Pancreas (tissue), 10 donors: ENCODE measurements at regions not wholly inside any gene's neighbourhood (a gene's known extent, or its start where the extent isn't known, plus 50 kb on each side); places are given as distances from the start of the nearest gene placed in this dataset.
"Not testable (repeated sequence)": the region's sequence is repeated elsewhere in the genome, so short reads cannot be mapped to it uniquely, and the experiment has no call there.

Experiments
- ATAC-seq, 4 donors: fragments of 200-7000 bp; cut with Tn5 transposase; one replicate each; pipeline versions ENCODE4 v1.8.0 to v1.9.1; 2020; ENCODE audit warnings: mild to moderate bottlenecking in 4 of 4, moderate library complexity in 4 of 4
- DNase-seq, 6 donors: peaks; one replicate each; pipeline ENCODE4 v3.0.0-alpha.2; 2020
- FAIRE-seq: peaks from 2 replicates; lab custom pipeline; 2012; peaks lifted over from hg19 to GRCh38; lab: Jason Lieb, UNC
- H3K27ac ChIP-seq, 4 donors: fragments of 200-600 bp; sonication (generic); 1 replicate in 3 of 4; 2 replicates in 1 of 4; pipeline versions ENCODE4 v1.5.0 to v1.8.0; 2020
- H3K27me3 ChIP-seq, 4 donors: fragments of 200-600 bp; one replicate each; pipeline ENCODE4 v1.8.0; 2021
- H3K36me3 ChIP-seq, 3 donors: fragments of 200-600 bp; sonication (generic) in 1 of 3; one replicate each; pipeline versions ENCODE4 v1.5.0 to v1.8.0; 2020 to 2021
- H3K4me1 ChIP-seq, 3 donors: fragments of 200-600 bp; one replicate each; pipeline ENCODE4 v1.8.0; 2021
- H3K4me3 ChIP-seq, 4 donors: fragments of 200-600 bp; sonication (generic) in 2 of 4; one replicate each; pipeline versions ENCODE4 v1.5.0 to v1.8.0; 2020 to 2021
- H3K9me3 ChIP-seq, 4 donors: fragments of 200-600 bp; one replicate each; pipeline ENCODE4 v1.8.0; 2021
- CTCF ChIP-seq, 4 donors: fragments of 200-600 bp; sonication (generic) in 3 of 4; IDR thresholded peaks; one replicate each; pipeline versions ENCODE4 v1.5.0 to v1.8.0; 2021; ENCODE audit warnings: antibody characterized with exemption in 4 of 4
- WGBS, 2 donors: extraction: QIAGEN DNeasy Blood & Tissue Kit; methylation state at CpG; one replicate each; pipeline ENCODE4 v1.1.7; 2013; 5-methylcytosine and 5-hydroxymethylcytosine counted together
- intact Hi-C, 3 donors: fragments of 100-400 bp; cut with DNase I; formaldehyde crosslinking; loops; one replicate each; pipeline versions ENCODE4 v1.11.1 to v1.14.2; 2022
- donor health status: healthy with polysubstance abuse.
- donor health status: DM: no; HTN: no; CAD: no; lungs with moderate emphysema.
- donor health status: DM: no; HTN: no; CAD: no.
- donor health status: control.
- donor health status: control.
- donor health status: Bipolar disorder and iron deficiency.
- donor health status: DM: yes; HTN: yes; CAD: no.
- donor health status: DM: no; HTN: no; CAD: no.
- donor health status: DM: no; HTN: no; CAD: no.
- donor health status: DM: yes; HTN: yes; CAD: no.

GRCh38 chr5:116724971-116725370 lies 150.3 kb upstream of the SEMA6A start:
- intact Hi-C loops = no loop called here
- H3K27me3 ChIP-seq = no peaks in the 10 kb centered on the region
- no peaks in the 10 kb centered on the region for H3K9me3 ChIP-seq
- no peak for DNase-seq
- H3K36me3 ChIP-seq = no peaks in the 10 kb centered on the region
- no peaks in the 10 kb centered on the region for H3K4me1 ChIP-seq
- no peak for TF ChIP-seq CTCF (IDR thresholded peaks at IDR 0.05)
- H3K4me3 ChIP-seq = no peak overlapping the region
- ATAC-seq = no peak
- H3K27ac ChIP-seq = no peak overlapping the region
- 94 to 96% methylated on average over 2 of the region's 2 CpGs for WGBS, 2 donors
- FAIRE-seq = no peak

DNA sequence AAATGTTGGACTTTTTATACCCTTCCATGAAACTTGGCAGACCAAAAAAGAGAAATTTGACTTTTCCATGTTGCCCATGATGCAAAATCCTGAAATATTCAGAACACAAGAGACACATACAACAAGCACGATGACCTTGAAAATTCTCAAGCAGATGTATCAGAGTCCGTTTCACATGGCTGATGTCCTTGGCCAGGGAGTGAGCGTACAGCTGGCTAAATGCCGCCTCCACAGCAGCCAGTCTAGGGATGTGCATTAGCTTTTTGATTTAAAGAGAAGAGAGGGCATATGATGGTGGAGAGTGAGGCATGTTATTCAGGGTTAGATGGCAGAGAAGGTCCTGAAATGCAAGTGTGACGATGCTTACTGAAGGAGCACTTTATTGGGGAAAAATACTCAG lies 148.0 kb upstream of the SEMA6A start:
- ATAC-seq (no peak), DNase-seq (no peak), FAIRE-seq (no peak)
- Histone ChIP-seq H3K4me1 (no peaks in the 10 kb centered on the region), H3K4me3 (no peak overlapping the region), H3K36me3 (no peaks in the 10 kb centered on the region), H3K27ac (no peak overlapping the region), H3K27me3 (no peaks in the 10 kb centered on the region), H3K9me3 (no peaks in the 10 kb centered on the region)
- intact Hi-C loops = no loop called here
- WGBS, 2 donors = 64 to 75% methylated on average over 5 of the region's 5 CpGs
- no peak for TF ChIP-seq CTCF (IDR thresholded peaks at IDR 0.05)

GRCh38 chr5:116719106-116719505 lies 144.5 kb upstream of the SEMA6A start:
- no peak for TF ChIP-seq CTCF (IDR thresholded peaks at IDR 0.05)
- intact Hi-C loops = no loop called here
- H3K27me3 ChIP-seq = no peaks in the 10 kb centered on the region
- DNase-seq (no peak), ATAC-seq (no peak), FAIRE-seq (no peak)
- 48 to 52% methylated on average over 2 of the region's 2 CpGs for WGBS, 2 donors
- no peaks in the 10 kb centered on the region for H3K9me3 ChIP-seq
- H3K4me1 ChIP-seq = no peaks in the 10 kb centered on the region
- H3K27ac ChIP-seq = no peak overlapping the region
- H3K36me3 ChIP-seq = no peaks in the 10 kb centered on the region
- H3K4me3 ChIP-seq = no peak overlapping the region

- no peak for FAIRE-seq
Observed at GRCh38 chr5:116718317-116718716, 143.7 kb upstream of the SEMA6A start.

GRCh38 chr5:116709082-116709481 lies 134.5 kb upstream of the SEMA6A start:
- DNase-seq = no peak
- TF ChIP-seq CTCF (IDR thresholded peaks at IDR 0.05) = no peak
- no peak overlapping the region for H3K27ac ChIP-seq
- WGBS, 2 donors = 78 to 81% methylated on average over 5 of the region's 5 CpGs
- H3K9me3 ChIP-seq = no peaks in the 10 kb centered on the region
- intact Hi-C loops = no loop called here
- H3K36me3 ChIP-seq = no peaks in the 10 kb centered on the region
- no peak overlapping the region for H3K4me3 ChIP-seq
- no peak for ATAC-seq
- no peaks in the 10 kb centered on the region for H3K4me1 ChIP-seq
- no peak for FAIRE-seq
- no peaks in the 10 kb centered on the region for H3K27me3 ChIP-seq

More at GRCh38 chr5:116718317-116718716, 143.7 kb upstream of the SEMA6A start:
- Histone ChIP-seq H3K9me3 (no peaks in the 10 kb centered on the region), H3K4me1 (no peaks in the 10 kb centered on the region), H3K36me3 (no peaks in the 10 kb centered on the region), H3K27ac (no peak overlapping the region), H3K4me3 (no peak overlapping the region), H3K27me3 (no peaks in the 10 kb centered on the region)
- DNase-seq (no peak), ATAC-seq (no peak)
- intact Hi-C loops = no loop called here
- no peak for TF ChIP-seq CTCF (IDR thresholded peaks at IDR 0.05)

GRCh38 chr5:116705121-116705519 lies 130.5 kb upstream of the SEMA6A start:
- ATAC-seq, H3K4me1 ChIP-seq, H3K9me3 ChIP-seq, H3K27ac ChIP-seq, H3K36me3 ChIP-seq, H3K27me3 ChIP-seq, DNase-seq, intact Hi-C loops, FAIRE-seq, H3K4me3 ChIP-seq: not testable (repeated sequence)
- 79 to 85% methylated on average over 3 of the region's 3 CpGs for WGBS, 2 donors
